Thoracic aorta (tissue), 2 donors: ENCODE measurements at regions not wholly inside any gene's neighbourhood (a gene's known extent, or its start where the extent isn't known, plus 50 kb on each side); places are given as distances from the start of the nearest gene placed in this dataset.

Experiments used
- ATAC-seq: fragments of 150-250 bp; one replicate; pipeline ENCODE4 v1.8.0; 2017; ENCODE audit warnings: low read depth; ENCODE audit not compliant: insufficient number of reproducible peaks, low FRiP score
- DNase-seq: peaks from one replicate; pipeline ENCODE4 v3.0.0-alpha.2; 2020; ENCODE audit warnings: low spot score
- H3K27ac ChIP-seq, 2 donors: fragments of 200-600 bp; sonication (generic); 1 replicate in 1 of 2; 2 replicates in 1 of 2; pipeline ENCODE4 v1.5.1; 2016; ENCODE audit warnings: mild to moderate bottlenecking in 2 of 2, moderate library complexity in 2 of 2
- H3K27me3 ChIP-seq: fragments of 200-600 bp; sonication (generic); replicated peaks from 2 replicates; pipeline ENCODE4 v1.6.0; 2016; ENCODE audit warnings: mild to moderate bottlenecking; ENCODE audit not compliant: insufficient read depth
- H3K36me3 ChIP-seq: fragments of 200-600 bp; sonication (generic); one replicate; pipeline ENCODE4 v1.5.1; 2016
- H3K4me1 ChIP-seq, 2 donors: fragments of 200-600 bp; sonication (generic); 1 replicate in 1 of 2; 2 replicates in 1 of 2; pipeline versions ENCODE4 v1.5.1 to v1.6.0; 2016; ENCODE audit warnings: low read depth in 2 of 2, mild to moderate bottlenecking in 1 of 2; ENCODE audit not compliant: control insufficient read depth in 1 of 2
- H3K4me3 ChIP-seq: fragments of 200-600 bp; sonication (generic); 2 replicates; pipeline ENCODE4 v1.5.1; 2016; ENCODE audit warnings: mild to moderate bottlenecking
- H3K9me3 ChIP-seq: fragments of 200-600 bp; sonication (generic); 2 replicates; pipeline ENCODE4 v1.5.1; 2016
- CTCF ChIP-seq: fragments of 200-600 bp; sonication (generic); IDR thresholded peaks from one replicate; pipeline ENCODE4 v1.5.1; 2019; ENCODE audit warnings: antibody characterized with exemption

- TF ChIP-seq CTCF, result no peak
- Histone ChIP-seq H3K36me3 (no peaks in the 10 kb centered on the region), H3K9me3 (no peaks in the 10 kb centered on the region), H3K27ac (peak overlapping the region in 1 of 2 donors; percentile 17), H3K27me3 (no peaks in the 10 kb centered on the region), H3K4me3 (peak overlapping the region; percentile 64), H3K4me1 (peaks cover 30 to 57% of the 10 kb centered on the region in 2 donors)
- ATAC-seq (no peak), DNase-seq (no peak)
Observed at GRCh38 chr15:66621491-66622467, 56.0 kb upstream of the LCTL start.

- Histone ChIP-seq H3K27me3 (no peaks in the 10 kb centered on the region), H3K4me3 (peak overlapping the region; percentile 64), H3K36me3 (no peaks in the 10 kb centered on the region), H3K4me1 (peaks cover 23 to 49% of the 10 kb centered on the region in 2 donors), H3K9me3 (no peaks in the 10 kb centered on the region), H3K27ac (no peak overlapping the region)
- DNase-seq (no peak), ATAC-seq (no peak)
- no peak for TF ChIP-seq CTCF
Observed at GRCh38 chr15:66622591-66623022, 56.8 kb upstream of the LCTL start.

- no peak overlapping the region for H3K27ac ChIP-seq
- H3K4me1 ChIP-seq, result peaks cover 16 to 36% of the 10 kb centered on the region in 2 donors
- H3K4me3 ChIP-seq, result no peak overlapping the region
- TF ChIP-seq CTCF, result no peak
- H3K36me3 ChIP-seq, result no peaks in the 10 kb centered on the region
- H3K27me3 ChIP-seq, result no peaks in the 10 kb centered on the region
- DNase-seq (no peak), ATAC-seq (no peak)
- H3K9me3 ChIP-seq, result no peaks in the 10 kb centered on the region
Observed at GRCh38 chr15:66623801-66624453, 58.1 kb upstream of the LCTL start.

- Histone ChIP-seq H3K27me3 (no peaks in the 10 kb centered on the region), H3K4me3 (no peak overlapping the region), H3K4me1 (peaks cover 16 to 21% of the 10 kb centered on the region in 2 donors), H3K27ac (no peak overlapping the region), H3K9me3 (no peaks in the 10 kb centered on the region), H3K36me3 (no peaks in the 10 kb centered on the region)
- TF ChIP-seq CTCF, result no peak
- ATAC-seq (no peak), DNase-seq (no peak)
Observed at GRCh38 chr15:66625531-66625930, 59.7 kb upstream of the LCTL start.

GRCh38 chr15:66625974-66626373, 60.2 kb upstream of the LCTL start:
- H3K27me3 ChIP-seq, result no peaks in the 10 kb centered on the region
- no peak for TF ChIP-seq CTCF
- no peaks in the 10 kb centered on the region for H3K36me3 ChIP-seq
- no peak overlapping the region for H3K4me3 ChIP-seq
- ATAC-seq (no peak), DNase-seq (no peak)
- H3K27ac ChIP-seq, result no peak overlapping the region
- no peaks in the 10 kb centered on the region for H3K9me3 ChIP-seq
- H3K4me1 ChIP-seq, result peaks cover 15 to 17% of the 10 kb centered on the region in 2 donors
